HS-5 (cell line): ENCODE measurements at regions not wholly inside any gene's neighbourhood (a gene's known extent, or its start where the extent isn't known, plus 50 kb on each side); places are given as distances from the start of the nearest gene placed in this dataset.

Experiments
- DNase-seq: peaks from one replicate; pipeline ENCODE4 v3.0.0-alpha.2; 2012; ENCODE audit warnings: low read depth

GRCh38 chr15:97627634-97628033, 332.9 kb upstream of the ARRDC4 start:
- DNase-seq, result no peak

- DNase-seq, result no peak
Observed at GRCh38 chr15:97645758-97646157, 314.7 kb upstream of the ARRDC4 start.

GRCh38 chr15:97648728-97649127, 311.8 kb upstream of the ARRDC4 start:
- DNase-seq, result no peak

GRCh38 chr15:97652041-97652440, 308.5 kb upstream of the ARRDC4 start:
- no peak for DNase-seq

- DNase-seq, result no peak
Observed at GRCh38 chr15:97652700-97653167, 307.8 kb upstream of the ARRDC4 start.

GRCh38 chr15:97653896-97654295, 306.6 kb upstream of the ARRDC4 start:
- DNase-seq, result no peak

GRCh38 chr15:97654481-97655076, 305.9 kb upstream of the ARRDC4 start:
- DNase-seq, result no peak

- no peak for DNase-seq
Observed at GRCh38 chr15:97661796-97662195, 298.7 kb upstream of the ARRDC4 start.

GRCh38 chr15:97672586-97672985, 287.9 kb upstream of the ARRDC4 start:
- DNase-seq, result no peak

GRCh38 chr15:97678656-97679055, 281.8 kb upstream of the ARRDC4 start:
- DNase-seq, result no peak

GRCh38 chr15:97679106-97679688, 281.3 kb upstream of the ARRDC4 start:
- no peak for DNase-seq

GRCh38 chr15:97680606-97681220, 279.8 kb upstream of the ARRDC4 start:
- DNase-seq, result no peak

GRCh38 chr15:97683831-97684230, 276.7 kb upstream of the ARRDC4 start:
- DNase-seq, result no peak

- no peak for DNase-seq
Observed at GRCh38 chr15:97684249-97684648, 276.3 kb upstream of the ARRDC4 start.

- DNase-seq, result no peak
Observed at GRCh38 chr15:97686324-97686723, 274.2 kb upstream of the ARRDC4 start.

GRCh38 chr15:97687654-97688053, 272.8 kb upstream of the ARRDC4 start:
- no peak for DNase-seq

GRCh38 chr15:97688177-97688576, 272.3 kb upstream of the ARRDC4 start:
- DNase-seq, result no peak

GRCh38 chr15:97688886-97689285, 271.6 kb upstream of the ARRDC4 start:
- DNase-seq, result no peak

- no peak for DNase-seq
Observed at GRCh38 chr15:97691078-97691477, 269.4 kb upstream of the ARRDC4 start.

- DNase-seq, result no peak
Observed at GRCh38 chr15:97691799-97692198, 268.7 kb upstream of the ARRDC4 start.

GRCh38 chr15:97692301-97693015, 268.0 kb upstream of the ARRDC4 start:
- DNase-seq, result no peak

- DNase-seq, result no peak
Observed at GRCh38 chr15:97694456-97694855, 266.0 kb upstream of the ARRDC4 start.

- no peak for DNase-seq
Observed at GRCh38 chr15:97703400-97703799, 257.1 kb upstream of the ARRDC4 start.
